Fibroblast of lung (primary cell): ENCODE measurements at regions not wholly inside any gene's neighbourhood (a gene's known extent, or its start where the extent isn't known, plus 50 kb on each side); places are given as distances from the start of the nearest gene placed in this dataset.

Source experiments
- EZH2 ChIP-seq: IDR thresholded peaks from 2 replicates; pipeline ENCODE4 v1.5.1; 2012; ENCODE audit warnings: low read length, control low read depth, mild to moderate bottlenecking; ENCODE audit errors: missing control alignments
- TF ChIP-seq, protein P1 (sequence below), 2 donors: IDR thresholded peaks in 1 of 2; conservative IDR thresholded peaks in 1 of 2; 1 replicate in 1 of 2; 2 replicates in 1 of 2; pipeline ENCODE4 v1.5.1; 2011 to 2012; ENCODE audit warnings: low read length in 2 of 2, control low read depth in 1 of 2, inconsistent platforms in 1 of 2, low read depth in 1 of 2, mild to moderate bottlenecking in 1 of 2

DNA sequence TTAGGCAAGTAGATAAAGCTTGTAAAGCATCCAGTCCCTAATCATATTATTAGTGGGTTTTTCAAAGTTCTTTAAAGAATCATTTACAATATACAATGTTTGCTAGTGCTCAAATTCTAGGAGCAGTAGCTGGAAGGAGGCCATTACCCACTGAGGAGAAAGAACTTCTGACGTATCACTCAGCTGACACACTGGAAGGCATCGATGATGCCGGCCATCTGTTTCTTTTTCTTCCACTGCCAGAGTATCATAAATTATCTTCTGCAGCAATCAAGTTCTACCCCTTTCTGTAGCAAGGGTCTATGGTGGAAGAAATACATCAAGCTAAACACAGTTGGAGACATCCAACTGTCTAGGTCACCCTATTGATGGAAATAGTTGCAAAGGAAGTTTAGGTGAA lies 243.2 kb upstream of the LRRN1 start:
- TF ChIP-seq, protein P1, sequence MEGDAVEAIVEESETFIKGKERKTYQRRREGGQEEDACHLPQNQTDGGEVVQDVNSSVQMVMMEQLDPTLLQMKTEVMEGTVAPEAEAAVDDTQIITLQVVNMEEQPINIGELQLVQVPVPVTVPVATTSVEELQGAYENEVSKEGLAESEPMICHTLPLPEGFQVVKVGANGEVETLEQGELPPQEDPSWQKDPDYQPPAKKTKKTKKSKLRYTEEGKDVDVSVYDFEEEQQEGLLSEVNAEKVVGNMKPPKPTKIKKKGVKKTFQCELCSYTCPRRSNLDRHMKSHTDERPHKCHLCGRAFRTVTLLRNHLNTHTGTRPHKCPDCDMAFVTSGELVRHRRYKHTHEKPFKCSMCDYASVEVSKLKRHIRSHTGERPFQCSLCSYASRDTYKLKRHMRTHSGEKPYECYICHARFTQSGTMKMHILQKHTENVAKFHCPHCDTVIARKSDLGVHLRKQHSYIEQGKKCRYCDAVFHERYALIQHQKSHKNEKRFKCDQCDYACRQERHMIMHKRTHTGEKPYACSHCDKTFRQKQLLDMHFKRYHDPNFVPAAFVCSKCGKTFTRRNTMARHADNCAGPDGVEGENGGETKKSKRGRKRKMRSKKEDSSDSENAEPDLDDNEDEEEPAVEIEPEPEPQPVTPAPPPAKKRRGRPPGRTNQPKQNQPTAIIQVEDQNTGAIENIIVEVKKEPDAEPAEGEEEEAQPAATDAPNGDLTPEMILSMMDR (conservative IDR thresholded peaks at IDR 0.05 in 1 of 2, IDR thresholded peaks at IDR 0.05 in 1 of 2; ENCODE audit: low read depth in 1 of 2, low read length in 2 of 2), result no peak
- TF ChIP-seq EZH2, result no peak
